ENCODE measurements at regions not wholly inside any gene's neighbourhood (a gene's known extent, or its start where the extent isn't known, plus 50 kb on each side); places are given as distances from the start of the nearest gene placed in this dataset.

- TF ChIP-seq WRNIP1 (IDR thresholded peaks at IDR 0.05; ENCODE audit: borderline replicate concordance, low read depth, low read length) (no peak), FOXK2 (IDR thresholded peaks at IDR 0.05) (no peak), MYC (IDR thresholded peaks at IDR 0.05; ENCODE audit: insufficient read depth, insufficient read length, insufficient replicate concordance, low read length, severe bottlenecking) (no peak), CHD4 (IDR thresholded peaks at IDR 0.05) (no peak)
Measured at GRCh38 chr9:19631181-19631580, 157.7 kb downstream of the SLC24A2 start (continued).

- 0% methylated on average over 4 of the region's 4 CpGs for WGBS (ENCODE audit: insufficient coverage, insufficient replicate concordance, low lambda C conversion rate, missing lambda C conversion rate)
- Histone ChIP-seq H3K9ac (ENCODE audit: control insufficient read depth, insufficient read depth, low read length) (no peak overlapping the region), H3K27me3 (replicated peaks in 1 of 2; ENCODE audit: control insufficient read depth in 2 of 2, insufficient read depth in 2 of 2, low read length in 1 of 2) (no peaks in the 10 kb centered on the region), H3K36me3 (ENCODE audit: control insufficient read depth in 2 of 2, insufficient read depth in 2 of 2, low read length in 1 of 2) (no peaks in the 10 kb centered on the region), H3K4me2 (ENCODE audit: control insufficient read depth, insufficient read depth) (no peak overlapping the region), H3K9me3 (replicated peaks; ENCODE audit: control insufficient read depth, insufficient read depth, low read length) (no peaks in the 10 kb centered on the region), H3K27ac (ENCODE audit: control insufficient read depth, insufficient read depth) (no peak overlapping the region), H3K4me1 (ENCODE audit: control insufficient read depth, insufficient read depth, low read length) (no peaks in the 10 kb centered on the region), H4K20me1 (ENCODE audit: control insufficient read depth, insufficient read depth) (no peaks in the 10 kb centered on the region), H2AFZ (ENCODE audit: control insufficient read depth, low read depth, low read length) (no peak overlapping the region), H3K79me2 (ENCODE audit: control insufficient read depth, insufficient read depth, low read length) (no peaks in the 10 kb centered on the region), H3K4me3 (no peak overlapping the region)
- TF ChIP-seq BMI1 (IDR thresholded peaks at IDR 0.05; ENCODE audit: borderline replicate concordance) (no peak), MTA3 (IDR thresholded peaks at IDR 0.05; ENCODE audit: borderline replicate concordance, low read length) (no peak), SIX5 (IDR thresholded peaks at IDR 0.05; ENCODE audit: low read depth, low read length, severe bottlenecking) (no peak), ZBED1 (IDR thresholded peaks at IDR 0.05; ENCODE audit: borderline replicate concordance) (no peak), EED (IDR thresholded peaks at IDR 0.05; ENCODE audit: low read depth) (no peak), PML (IDR thresholded peaks at IDR 0.05; ENCODE audit: low read length) (no peak), IKZF2 (IDR thresholded peaks at IDR 0.05) (no peak), SMC3 (IDR thresholded peaks at IDR 0.05; ENCODE audit: borderline replicate concordance, low read length) (no peak), ETV6 (conservative IDR thresholded peaks at IDR 0.05 in 1 of 2, IDR thresholded peaks at IDR 0.05 in 1 of 2; ENCODE audit: borderline replicate concordance in 1 of 2, low read depth in 1 of 2) (no peak), HDAC2 (IDR thresholded peaks at IDR 0.05) (no peak), CREM (IDR thresholded peaks at IDR 0.05; ENCODE audit: low read depth) (no peak), ESRRA (IDR thresholded peaks at IDR 0.05; ENCODE audit: low read length) (no peak)
- ChIA-PET CTCF (no interaction called here), RAD21 (ENCODE audit: unreplicated experiment) (no interaction called here), SMC1A (ENCODE audit: uncharacterized antibody, unreplicated experiment) (interaction anchor here (1.6 kb wide), 1 partner anchor 11 kb away, joined by 5 read pairs; no protein-coding TSS in a partner anchor), POLR2A (no interaction called here)
- no peak for FAIRE-seq
- intact Hi-C loops (cut with micrococcal nuclease; ENCODE audit: unreplicated experiment) = no loop called here
- BruUV-seq (replicated peaks) = no TSS peak
- in situ Hi-C loops (cut with MboI) = no loop called here
- DNase-seq (ENCODE audit: low read depth, low spot score) = no peak
- ATAC-seq = no peak
Measured at GRCh38 chr9:19630760-19631159, 158.1 kb downstream of the SLC24A2 start.
